PC-9 (cell line): ENCODE measurements at regions not wholly inside any gene's neighbourhood (a gene's known extent, or its start where the extent isn't known, plus 50 kb on each side); places are given as distances from the start of the nearest gene placed in this dataset.

Experiments
- BruUV-seq: library from RNA; stranded (reverse); fragments of 400-500 nt; replicated peaks from 2 replicates; lab custom pipeline; 2021; lab: Mats Ljungman, UMichigan
- CTCF ChIA-PET: fragments of 300-600 bp; sonication (Branson Sonifier 250); formaldehyde crosslinking; loops from one replicate; lab custom pipeline; 2022; ENCODE audit warnings: antibody characterized with exemption; lab: Charles Lee
- POLR2A ChIA-PET: fragments of 300-600 bp; sonication (Branson Sonifier 250); formaldehyde crosslinking; loops from one replicate; lab custom pipeline; 2022; ENCODE audit warnings: antibody characterized with exemption; ENCODE audit not compliant: unreplicated experiment; lab: Charles Lee
- DNase-seq, 2 experiments: peaks; one replicate each; pipeline versions ENCODE4 v3.0.0 to v3.0.0-alpha.2; 2015 to 2022; ENCODE audit warnings: mixed read lengths in 1 of 2
- H2AFZ ChIP-seq: fragments of 200-600 bp; sonication (generic); 2 replicates; pipeline ENCODE4 v1.8.1; 2017; ENCODE audit warnings: antibody characterized with exemption
- H3F3A ChIP-seq: fragments of 200-600 bp; sonication (generic); 2 replicates; pipeline ENCODE4 v1.8.1; 2017; ENCODE audit warnings: antibody characterized with exemption, mild to moderate bottlenecking, low read depth; ENCODE audit not compliant: insufficient read depth
- H3K27ac ChIP-seq: fragments of 200-600 bp; sonication (generic); 2 replicates; pipeline ENCODE4 v1.6.1; 2016; ENCODE audit warnings: mixed run types
- H3K27me3 ChIP-seq: fragments of 200-600 bp; sonication (generic); 2 replicates; pipeline ENCODE4 v1.6.1; 2016; ENCODE audit warnings: low read depth, mixed run types; ENCODE audit not compliant: insufficient read depth
- H3K36me3 ChIP-seq: fragments of 200-600 bp; sonication (generic); 2 replicates; pipeline ENCODE4 v1.6.1; 2016; ENCODE audit warnings: low read depth, mixed run types
- H3K4me1 ChIP-seq: fragments of 200-600 bp; sonication (generic); replicated peaks from 2 replicates; pipeline ENCODE4 v1.6.1; 2016; ENCODE audit warnings: mixed run types; ENCODE audit not compliant: insufficient read depth
- H3K4me2 ChIP-seq: fragments of 200-600 bp; sonication (generic); 2 replicates; pipeline ENCODE4 v1.6.1; 2017; ENCODE audit warnings: mixed run types
- H3K4me3 ChIP-seq: fragments of 200-600 bp; sonication (generic); 2 replicates; pipeline ENCODE4 v1.6.1; 2016; ENCODE audit warnings: mixed run types
- H3K79me2 ChIP-seq: fragments of 200-600 bp; sonication (generic); 2 replicates; pipeline ENCODE4 v1.6.1; 2017; ENCODE audit warnings: low read depth, mixed run types
- H3K9me2 ChIP-seq: fragments of 200-600 bp; sonication (generic); 2 replicates; pipeline ENCODE4 v1.8.1; 2017; ENCODE audit warnings: mild to moderate bottlenecking; ENCODE audit not compliant: insufficient read depth
- H3K9me3 ChIP-seq: fragments of 200-600 bp; sonication (generic); 2 replicates; pipeline ENCODE4 v1.8.1; 2016; ENCODE audit warnings: low read depth; ENCODE audit not compliant: insufficient read depth
- H4K20me1 ChIP-seq: fragments of 200-600 bp; sonication (generic); 2 replicates; pipeline ENCODE4 v1.8.1; 2017; ENCODE audit not compliant: insufficient read depth
- CTCF ChIP-seq: fragments of 200-600 bp; sonication (generic); conservative IDR thresholded peaks from 2 replicates; pipeline ENCODE4 v1.6.1; 2017; ENCODE audit warnings: mixed run types, antibody characterized with exemption, mild to moderate bottlenecking, moderate library complexity
- EZH2 ChIP-seq: fragments of 200-600 bp; sonication (generic); IDR thresholded peaks from 2 replicates; pipeline ENCODE4 v1.8.0; 2017; ENCODE audit warnings: antibody characterized with exemption, low read depth
- intact Hi-C: fragments of 100-400 bp; cut with micrococcal nuclease; formaldehyde crosslinking; loops from one replicate; pipeline ENCODE4 v1.10.0; 2022; ENCODE audit not compliant: unreplicated experiment

- no peak for DNase-seq
- no peak overlapping the region for H3K4me2 ChIP-seq
- no peaks in the 10 kb centered on the region for H4K20me1 ChIP-seq
- POLR2A ChIA-PET, result no interaction called here
- H3K9me2 ChIP-seq, result no peaks in the 10 kb centered on the region
- TF ChIP-seq CTCF, result no peak
- TF ChIP-seq EZH2, result no peak
- no peaks in the 10 kb centered on the region for H3K9me3 ChIP-seq
- peaks cover 11% of the 10 kb centered on the region; the same call in 1 of the 2 replicates for H3K27me3 ChIP-seq
- intact Hi-C loops, result no loop called here
- no peak overlapping the region for H2AFZ ChIP-seq
- CTCF ChIA-PET, result no interaction called here
- no peak overlapping the region for H3K27ac ChIP-seq
- H3K4me3 ChIP-seq, result no peak overlapping the region
- H3F3A ChIP-seq, result no peaks in the 10 kb centered on the region
- BruUV-seq, result no TSS peak
- no peaks in the 10 kb centered on the region for H3K36me3 ChIP-seq
- no peaks in the 10 kb centered on the region for H3K4me1 ChIP-seq
- H3K79me2 ChIP-seq, result no peaks in the 10 kb centered on the region
Measured at GRCh38 chr2:16473575-16473974, 192.1 kb downstream of the CYRIA start.

GRCh38 chr2:16470936-16471490 is 194.6 kb downstream of the CYRIA start:
- BruUV-seq, result no TSS peak
- ChIA-PET CTCF (no interaction called here), POLR2A (no interaction called here)
- no peak overlapping the region for H3K4me3 ChIP-seq
- peaks cover 5% of the 10 kb centered on the region; the same call in 1 of the 2 replicates for H3K27me3 ChIP-seq
- no peaks in the 10 kb centered on the region for H3K4me1 ChIP-seq
- H3K9me3 ChIP-seq, result no peaks in the 10 kb centered on the region
- no peak overlapping the region for H3K27ac ChIP-seq
- TF ChIP-seq EZH2 (no peak), CTCF (no peak)
- no peak overlapping the region for H3K4me2 ChIP-seq
- no peak overlapping the region for H2AFZ ChIP-seq
- no peaks in the 10 kb centered on the region for H3K9me2 ChIP-seq
- DNase-seq, result no peak
- intact Hi-C loops, result no loop called here
- no peaks in the 10 kb centered on the region for H3K79me2 ChIP-seq
- H3K36me3 ChIP-seq, result no peaks in the 10 kb centered on the region
- no peaks in the 10 kb centered on the region for H3F3A ChIP-seq
- no peaks in the 10 kb centered on the region for H4K20me1 ChIP-seq

DNA sequence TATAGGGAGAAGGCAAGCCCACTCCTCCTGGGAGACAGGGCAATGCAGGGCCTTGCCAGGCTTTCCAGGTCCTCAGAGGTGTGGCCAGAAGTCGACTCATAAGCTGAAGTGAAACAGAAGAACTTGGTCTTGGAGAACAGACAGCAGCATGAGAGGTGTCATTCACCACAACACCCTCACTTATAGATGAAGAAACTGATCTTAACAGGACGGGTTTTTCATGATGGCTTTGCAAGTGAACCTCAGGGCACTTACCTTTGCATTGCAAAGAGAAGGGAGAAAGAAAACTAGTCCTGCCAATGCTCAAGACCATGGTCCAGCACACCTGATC is 198.8 kb downstream of the CYRIA start:
- TF ChIP-seq CTCF (no peak), EZH2 (no peak)
- no peaks in the 10 kb centered on the region for H4K20me1 ChIP-seq
- no peaks in the 10 kb centered on the region for H3F3A ChIP-seq
- no peaks in the 10 kb centered on the region for H3K9me2 ChIP-seq
- POLR2A ChIA-PET, result no interaction called here
- H3K79me2 ChIP-seq, result no peaks in the 10 kb centered on the region
- H3K9me3 ChIP-seq, result no peaks in the 10 kb centered on the region
- CTCF ChIA-PET, result no interaction called here
- no peak for DNase-seq
- H3K4me1 ChIP-seq, result no peaks in the 10 kb centered on the region
- H3K4me3 ChIP-seq, result no peak overlapping the region
- BruUV-seq, result no TSS peak
- no peaks in the 10 kb centered on the region for H3K36me3 ChIP-seq
- H3K27ac ChIP-seq, result no peak overlapping the region
- no peak overlapping the region for H2AFZ ChIP-seq
- intact Hi-C loops, result no loop called here
- no peak overlapping the region for H3K4me2 ChIP-seq
- H3K27me3 ChIP-seq, result peaks cover 20% of the 10 kb centered on the region
